GM18858 (cell line): ENCODE measurements at regions not wholly inside any gene's neighbourhood (a gene's known extent, or its start where the extent isn't known, plus 50 kb on each side); places are given as distances from the start of the nearest gene placed in this dataset.
"Not testable (repeated sequence)": the region's sequence is repeated elsewhere in the genome, so short reads cannot be mapped to it uniquely, and the experiment has no call there.

Experiments used
- ATAC-seq: cut with Tn5 transposase; IDR thresholded peaks from one replicate; pipeline ENCODE4 v1.9.1; 2021; ENCODE audit not compliant: unreplicated experiment

DNA sequence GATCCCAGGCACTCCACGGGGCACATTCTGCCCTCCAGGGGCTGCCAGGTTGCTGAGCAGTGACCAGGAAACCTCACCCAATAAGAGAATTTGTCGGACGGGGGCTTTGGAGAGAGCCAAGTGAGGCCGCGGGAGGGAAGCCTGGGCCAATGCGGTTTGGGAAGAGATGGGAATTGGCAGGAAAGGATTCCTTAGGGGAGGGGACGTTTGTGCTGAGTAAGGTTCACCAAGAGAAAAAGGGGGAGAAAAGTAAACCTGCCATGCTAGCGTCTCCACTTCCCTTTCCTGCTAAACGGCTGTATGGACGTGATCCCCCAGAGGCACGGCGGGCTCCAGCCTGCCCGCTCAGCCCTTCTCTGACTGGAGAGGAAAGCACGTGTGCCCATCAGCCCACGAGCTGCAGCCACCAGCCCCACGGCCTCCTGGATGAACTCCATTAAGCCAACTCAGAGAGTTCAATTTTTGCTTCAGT lies 194.4 kb upstream of the ID2 start:
- ATAC-seq, result no peak

DNA sequence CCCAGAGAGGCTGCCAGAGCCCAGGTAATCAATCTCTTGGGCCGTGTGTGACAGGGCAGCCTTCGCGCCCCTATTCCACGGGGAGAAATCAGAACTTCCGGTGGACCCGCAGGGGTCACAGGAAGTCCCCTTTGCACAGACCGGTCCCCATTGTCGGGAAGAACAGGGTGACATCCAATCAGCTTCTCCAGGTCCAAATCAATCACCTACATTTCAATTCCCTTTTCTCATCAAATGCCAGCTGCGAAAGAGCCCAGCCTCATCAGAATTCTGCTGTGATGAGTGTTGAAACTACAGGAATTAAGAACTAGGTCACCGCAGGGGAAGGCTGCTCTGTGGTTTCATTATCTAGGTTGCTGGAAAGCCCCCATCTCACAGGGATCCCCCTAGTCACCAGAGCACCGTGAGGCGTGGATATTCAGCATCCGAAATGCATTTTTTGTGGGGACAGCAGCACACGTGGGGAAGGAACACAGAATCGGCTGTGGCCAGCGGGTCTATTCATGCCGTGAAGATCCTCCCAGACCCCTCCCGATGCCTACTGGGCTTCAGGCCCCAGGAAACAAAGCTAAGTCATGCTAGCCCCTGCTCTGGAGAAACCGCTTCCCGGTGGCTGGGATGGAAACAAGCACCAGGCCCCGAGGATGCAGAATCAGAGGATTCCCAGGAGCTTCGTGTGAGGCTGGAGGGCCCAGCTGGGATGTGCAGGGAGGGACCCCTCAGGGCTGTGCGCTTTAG lies 193.7 kb upstream of the ID2 start:
- ATAC-seq, result peak; percentile 82

DNA sequence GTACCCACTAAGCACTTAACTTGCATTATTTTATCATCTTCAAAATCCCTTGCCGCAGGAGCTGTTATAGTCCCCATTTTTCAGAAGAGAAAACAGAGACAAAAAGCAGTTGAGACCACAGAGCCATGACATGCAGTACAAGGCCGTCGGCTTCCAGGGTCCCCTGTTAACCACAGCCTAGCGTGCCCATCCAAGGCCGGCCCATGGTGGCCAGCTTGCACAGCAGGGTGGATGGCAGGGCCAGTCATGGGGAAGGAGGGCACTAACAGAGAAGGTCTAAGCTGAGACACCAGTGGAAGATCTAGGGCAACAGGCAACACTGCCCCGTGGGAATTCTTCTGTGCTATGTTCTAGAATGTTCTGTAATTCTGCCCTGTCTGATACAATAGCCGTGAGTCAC lies 192.6 kb upstream of the ID2 start:
- ATAC-seq, result no peak

DNA sequence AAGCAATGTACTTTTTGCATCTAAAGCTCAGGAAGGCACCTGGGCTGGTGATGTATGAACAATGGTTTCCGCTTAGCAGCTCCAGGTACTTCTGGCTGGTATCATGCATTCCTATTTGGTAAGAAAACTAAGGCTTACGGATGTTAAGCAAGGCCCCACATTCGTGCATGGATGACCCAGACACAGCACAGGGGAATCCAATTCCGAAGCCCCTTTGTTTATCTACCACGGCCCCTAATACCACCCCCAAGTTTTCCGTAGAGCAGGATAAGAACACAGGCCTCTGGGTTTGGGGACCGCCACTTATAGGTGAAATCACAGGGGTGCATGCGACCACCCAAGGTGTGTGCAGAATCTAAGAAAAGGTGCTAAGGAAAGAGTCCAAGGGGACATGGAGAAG lies 192.1 kb upstream of the ID2 start:
- ATAC-seq, result no peak

DNA sequence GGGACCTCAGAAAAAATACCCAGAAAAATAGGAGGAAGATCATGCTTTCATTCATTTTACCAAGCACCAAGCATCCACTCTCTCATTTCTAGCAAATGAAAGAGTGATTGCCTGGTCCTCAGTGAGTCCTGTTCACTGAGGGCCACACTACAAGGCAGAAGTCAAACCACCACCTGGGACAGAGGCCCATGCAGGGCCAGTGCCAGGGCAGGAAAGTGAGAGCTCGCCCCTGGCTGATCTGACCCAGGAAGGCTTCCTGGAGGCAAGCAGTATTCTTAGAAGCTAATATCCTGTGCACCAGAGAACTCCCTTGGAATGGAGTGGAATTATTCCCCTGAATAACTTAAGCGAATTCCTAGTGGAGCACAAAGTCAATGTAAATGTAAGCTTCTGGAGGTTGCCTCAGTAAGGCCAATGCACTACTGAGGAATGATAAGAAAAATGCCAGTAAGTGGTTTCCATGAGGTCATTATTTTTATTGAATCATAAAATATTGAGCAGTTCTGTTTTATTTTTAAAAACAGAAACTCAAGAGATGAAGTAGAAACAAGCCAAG lies 191.6 kb upstream of the ID2 start:
- no peak for ATAC-seq

DNA sequence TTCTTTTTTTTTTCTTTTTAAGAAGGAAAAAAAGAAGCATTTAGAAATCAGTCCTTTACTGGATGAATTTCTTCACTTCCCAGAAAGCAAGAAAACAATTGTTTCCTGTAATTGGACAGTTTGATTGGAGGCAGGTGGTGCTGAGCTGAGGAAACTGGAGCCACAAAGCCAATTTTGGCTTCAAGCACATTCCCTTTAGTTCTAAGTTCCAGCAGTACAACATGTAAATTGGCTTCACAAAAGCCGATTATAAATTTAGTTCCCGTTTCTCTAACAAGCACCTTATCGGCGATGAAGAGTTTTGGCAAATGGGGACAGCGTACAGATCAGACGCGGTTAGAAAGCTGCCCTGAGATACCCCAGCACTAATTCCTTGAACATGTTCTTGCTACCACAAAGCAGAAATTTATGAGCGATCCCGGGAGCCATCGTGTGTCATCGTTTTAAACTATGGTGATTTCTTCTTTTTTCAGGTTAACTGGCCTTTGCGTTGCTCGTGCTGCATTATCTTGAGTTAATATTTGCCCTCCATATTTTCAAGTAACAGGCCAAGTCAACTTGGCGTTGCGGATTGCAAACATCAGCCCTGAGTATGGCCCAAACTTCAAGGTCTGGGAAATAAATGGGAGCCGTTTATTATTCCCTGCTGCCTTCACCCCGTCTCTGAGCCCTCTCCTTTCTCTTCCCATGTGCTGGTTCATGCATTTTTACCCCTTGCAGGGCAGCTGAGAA lies 190.4 kb upstream of the ID2 start:
- ATAC-seq, result no peak

DNA sequence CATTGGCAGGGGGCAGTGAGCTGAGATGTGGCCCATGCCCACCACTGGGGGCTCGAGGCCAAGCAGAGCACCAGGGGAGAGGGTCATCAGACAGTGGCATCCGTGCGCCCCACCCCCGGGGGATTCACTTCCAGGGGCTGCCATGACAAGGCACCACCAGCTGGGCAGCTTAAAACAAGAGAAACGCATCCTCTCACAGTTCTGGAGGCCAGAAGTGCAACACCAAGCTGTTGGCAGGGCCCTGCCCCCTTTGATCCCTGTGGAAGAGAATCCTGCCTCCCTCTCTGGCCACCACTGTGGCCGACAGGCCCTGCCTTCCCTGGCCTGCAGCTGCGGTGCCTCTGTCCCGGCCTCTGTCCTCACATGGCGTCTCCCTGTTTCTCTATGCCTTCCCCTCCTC lies 187.7 kb upstream of the ID2 start:
- ATAC-seq, result no peak

DNA sequence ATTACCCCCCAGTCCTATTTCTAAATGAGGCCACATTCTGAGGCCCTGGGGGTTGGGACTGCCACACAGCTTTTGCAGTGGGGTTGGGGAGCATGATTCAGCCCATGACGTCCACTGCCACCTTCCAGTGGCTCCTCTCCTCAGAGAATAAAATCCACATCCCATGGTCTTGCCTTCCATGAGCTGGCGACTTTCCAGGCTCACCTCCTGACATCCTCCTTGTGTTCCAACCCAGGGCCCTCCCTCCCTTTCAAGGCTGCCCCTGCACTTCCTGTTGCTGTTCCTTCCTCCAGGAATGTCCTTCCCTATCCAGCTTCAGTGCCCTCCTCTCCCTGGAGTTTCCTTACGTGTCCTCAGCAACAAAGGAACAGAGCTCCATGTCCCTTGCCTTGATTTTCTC lies 187.3 kb upstream of the ID2 start:
- no peak for ATAC-seq

DNA sequence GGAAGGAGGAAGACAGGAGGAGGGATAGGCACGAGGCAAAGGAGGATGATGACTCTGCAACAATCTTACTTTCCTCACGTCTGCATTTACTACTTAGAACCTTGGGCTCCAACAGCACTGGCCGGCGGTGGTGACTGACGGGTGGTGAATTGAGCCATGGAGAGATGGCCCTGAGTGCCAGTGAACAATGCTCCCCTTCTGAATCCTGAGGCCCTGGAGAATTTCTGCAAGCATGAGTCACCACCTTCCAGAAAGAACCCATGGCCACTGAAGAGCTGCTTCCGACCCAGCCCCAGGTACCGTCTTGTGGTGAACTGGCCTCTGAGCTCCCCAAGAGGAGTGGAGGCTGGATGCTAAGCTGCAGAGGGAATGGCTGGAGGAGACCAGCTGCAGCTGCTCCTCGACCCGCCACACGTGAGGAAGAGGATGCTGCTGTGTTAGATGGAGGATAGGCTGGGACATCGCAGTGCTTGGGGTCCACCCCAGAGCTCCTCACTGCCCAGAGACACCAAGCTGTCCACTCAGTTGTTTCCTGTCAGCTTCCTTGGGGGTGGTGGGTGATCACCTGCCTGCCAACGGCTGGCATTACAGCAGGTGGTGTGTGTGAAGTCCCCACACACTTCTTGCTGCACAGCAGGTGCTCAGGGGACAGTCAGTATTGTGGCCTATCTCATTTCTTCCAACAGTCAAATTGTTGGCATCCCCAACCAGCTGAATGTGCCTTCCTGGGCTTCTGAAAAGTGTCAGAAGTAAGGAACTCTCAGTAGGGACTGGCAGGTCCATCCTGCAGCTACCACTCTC lies 186.5 kb upstream of the ID2 start:
- no peak for ATAC-seq

DNA sequence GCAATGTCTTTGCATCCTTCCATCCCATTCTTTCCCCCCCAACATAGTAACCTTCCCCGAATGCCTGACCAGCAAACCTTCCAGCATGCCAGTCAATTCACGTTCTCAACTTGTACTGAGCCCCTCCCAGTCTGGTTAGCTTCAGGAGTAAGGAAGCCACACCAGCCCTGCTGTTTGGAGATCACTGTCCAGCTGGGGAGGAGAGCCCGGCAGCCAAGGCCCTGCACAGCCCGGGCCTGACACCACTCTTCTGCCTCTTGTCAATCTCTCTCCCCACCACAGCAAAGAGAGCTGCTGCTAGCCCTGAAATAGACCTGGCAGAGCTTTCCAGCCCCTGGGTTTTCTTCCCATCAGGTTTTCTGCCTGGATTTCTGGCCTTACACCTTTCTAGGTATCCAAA lies 185.8 kb upstream of the ID2 start:
- ATAC-seq, result no peak

DNA sequence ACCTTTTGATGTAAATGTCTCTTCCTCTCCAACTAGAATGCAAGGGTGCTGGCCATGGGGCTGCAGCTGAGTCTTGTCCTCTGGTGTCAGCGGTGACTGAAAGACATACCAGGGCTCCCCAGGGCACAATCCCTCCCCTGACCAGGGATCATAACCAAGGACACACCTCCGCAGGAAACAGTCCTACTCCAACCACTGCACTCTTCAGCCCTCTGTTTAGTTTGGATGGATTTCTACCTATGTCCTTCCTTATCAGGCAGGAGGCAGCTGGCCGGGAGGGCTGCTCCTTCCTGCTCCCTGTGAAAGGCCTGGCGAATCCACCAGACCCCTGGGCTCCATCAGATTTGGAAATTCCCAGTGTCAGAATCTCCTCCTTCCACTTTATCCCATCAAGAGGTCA lies 185.2 kb upstream of the ID2 start:
- ATAC-seq, result no peak

DNA sequence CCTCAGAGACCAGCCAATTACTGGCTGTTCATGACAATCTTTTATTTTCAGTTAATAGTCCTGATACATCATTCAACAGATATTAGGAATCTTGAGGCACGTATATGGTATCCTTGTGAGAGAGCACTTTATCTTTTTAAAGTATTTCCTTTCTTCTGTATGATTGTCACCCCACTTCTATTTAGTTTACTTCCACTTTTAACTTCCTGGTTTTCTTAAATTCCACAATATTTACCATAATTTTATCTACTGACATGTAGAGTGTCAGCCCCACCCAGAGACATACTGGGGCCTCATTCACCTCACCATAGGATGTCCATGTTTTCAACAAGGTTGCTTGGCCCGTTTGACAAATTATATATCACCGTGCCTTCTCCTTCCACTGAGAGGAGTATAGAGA lies 182.9 kb upstream of the ID2 start:
- ATAC-seq, result no peak

DNA sequence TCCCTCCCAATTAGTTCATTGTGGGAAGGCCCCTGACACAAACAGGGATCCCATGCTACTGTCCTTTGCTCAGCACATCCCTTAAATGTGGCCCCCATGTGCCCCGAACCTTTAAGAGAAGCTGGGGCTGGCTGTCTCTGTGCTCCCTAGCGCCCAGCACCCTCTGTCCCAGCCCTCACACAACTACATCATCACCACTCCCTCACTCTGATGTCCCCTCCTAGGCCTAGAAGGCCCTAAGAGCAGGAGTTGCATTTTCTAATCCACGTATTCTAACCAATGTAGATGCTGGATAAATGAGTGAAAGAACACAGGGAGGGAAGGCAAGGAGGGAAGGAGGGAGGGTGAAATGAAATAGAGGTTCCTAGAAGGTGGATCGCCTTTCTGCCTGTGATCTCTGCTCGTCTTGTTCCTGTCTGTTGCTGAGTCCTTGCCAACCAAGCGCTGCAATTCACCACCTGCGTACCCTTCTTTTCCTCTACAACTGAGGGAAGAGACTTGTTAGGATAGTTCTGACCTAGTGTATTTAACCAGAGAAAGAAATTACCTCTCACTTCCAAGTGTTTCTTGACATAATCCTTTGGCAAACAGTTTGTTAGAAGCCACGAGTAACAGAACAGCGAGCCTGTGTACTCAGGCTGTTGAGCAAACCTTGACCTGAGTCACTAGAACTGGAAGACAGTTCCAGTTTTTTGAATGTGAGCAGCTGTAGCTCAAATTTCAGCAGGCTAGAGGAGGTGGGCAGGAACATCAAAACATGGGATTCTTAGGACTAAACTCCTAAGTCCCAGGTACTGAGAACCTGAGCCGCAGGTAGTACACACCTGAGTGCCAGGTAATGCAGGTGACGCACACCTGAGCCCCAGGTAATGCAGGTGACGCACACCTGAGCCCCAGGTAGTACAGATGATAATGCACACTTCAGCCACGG lies 181.5 kb upstream of the ID2 start:
- no peak for ATAC-seq

DNA sequence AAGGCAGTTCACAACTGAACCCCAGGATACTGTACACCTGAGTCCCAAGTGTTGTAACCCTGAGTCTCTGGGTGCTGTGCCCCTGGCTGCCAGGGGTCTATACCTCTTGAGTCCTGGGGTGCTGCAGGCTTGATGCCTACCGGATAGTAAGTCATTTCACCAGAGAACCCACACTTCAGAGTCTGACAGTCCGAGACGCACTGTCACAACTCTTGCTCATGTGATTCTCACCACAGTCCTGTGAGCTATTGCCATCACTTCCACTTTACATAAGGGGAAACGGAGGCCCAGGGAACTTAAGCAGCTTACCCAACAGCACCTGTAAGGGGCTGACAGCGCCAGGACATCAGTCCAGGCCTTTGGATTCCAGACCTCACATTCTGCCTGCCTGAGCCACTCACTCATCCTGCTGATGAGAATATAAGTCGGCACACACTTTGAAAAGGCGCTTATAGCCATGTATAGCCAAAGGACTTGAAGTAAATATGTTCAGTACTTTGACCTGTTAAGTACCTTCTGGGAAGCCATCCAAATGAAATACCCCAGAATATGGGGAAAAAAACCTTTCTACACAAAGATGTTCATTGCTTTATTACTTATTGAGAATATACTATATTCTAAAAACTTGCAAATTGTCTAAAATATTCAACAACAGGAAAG lies 180.7 kb upstream of the ID2 start:
- ATAC-seq, result no peak

DNA sequence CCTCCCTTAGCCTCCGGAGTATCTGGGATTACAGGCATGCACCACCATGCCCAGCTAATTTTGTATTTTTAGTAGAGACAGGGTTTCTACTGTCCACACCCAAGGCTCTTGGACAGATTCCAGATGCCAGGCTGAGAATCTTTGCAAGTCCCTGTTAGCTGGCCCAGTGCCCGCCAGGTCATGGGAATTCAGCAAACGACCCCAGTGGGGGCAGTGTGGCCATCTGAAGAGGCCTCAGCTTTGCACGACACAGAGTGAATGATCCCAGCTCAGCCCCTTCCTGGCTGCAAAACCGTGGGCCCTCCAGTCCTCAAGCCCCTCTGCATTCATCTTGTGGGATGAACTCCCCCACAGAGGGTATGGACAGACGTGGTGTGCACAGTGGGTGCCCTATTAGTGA lies 179.5 kb upstream of the ID2 start:
- no peak for ATAC-seq

DNA sequence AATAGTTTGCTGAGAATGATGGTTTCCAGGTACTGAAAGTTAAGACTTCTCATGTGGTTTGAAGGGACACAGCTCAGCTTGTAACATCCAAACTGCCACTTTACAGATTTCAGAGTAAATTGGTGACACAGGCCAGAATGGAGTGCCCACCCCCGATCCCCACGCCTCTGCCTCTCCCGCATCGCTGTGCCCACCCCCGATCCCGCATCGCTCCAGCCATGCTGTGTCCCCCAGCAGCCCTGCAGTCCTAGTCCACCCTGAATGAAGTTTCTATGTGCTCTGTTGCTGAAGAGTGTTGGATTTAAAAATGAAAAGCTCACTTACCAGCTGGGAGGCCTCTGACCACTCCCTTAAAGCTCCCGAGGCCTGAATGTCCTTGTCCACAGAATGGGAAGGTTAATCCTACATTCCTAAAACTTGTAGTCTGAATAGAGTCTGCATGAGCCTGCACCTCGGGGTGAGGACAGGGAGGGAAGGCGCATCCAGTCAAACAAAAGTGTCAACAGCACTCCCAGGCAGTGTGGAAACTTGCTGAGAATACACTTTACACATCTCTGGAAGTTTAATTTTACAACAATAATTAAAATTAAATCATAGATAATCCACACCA lies 176.4 kb upstream of the ID2 start:
- ATAC-seq, result no peak

DNA sequence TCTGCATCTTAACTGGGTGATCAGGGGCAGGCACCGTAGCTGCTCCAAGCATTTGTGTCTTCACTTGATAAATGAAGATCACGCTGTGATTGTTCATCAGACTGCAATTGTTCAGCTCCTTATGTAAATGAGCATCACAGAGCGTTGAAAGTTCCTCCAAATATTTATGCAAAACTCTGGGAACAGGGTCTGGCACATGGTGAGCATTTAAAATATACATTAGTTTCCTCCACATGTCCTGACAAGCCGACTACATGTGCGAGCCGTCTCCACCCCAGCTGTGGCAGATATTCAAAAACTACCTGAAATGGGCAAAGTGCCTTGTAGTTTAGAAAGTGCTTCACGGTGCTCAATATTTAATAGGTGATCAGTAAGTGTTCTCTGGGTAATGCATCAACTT lies 175.1 kb upstream of the ID2 start:
- ATAC-seq, result no peak

DNA sequence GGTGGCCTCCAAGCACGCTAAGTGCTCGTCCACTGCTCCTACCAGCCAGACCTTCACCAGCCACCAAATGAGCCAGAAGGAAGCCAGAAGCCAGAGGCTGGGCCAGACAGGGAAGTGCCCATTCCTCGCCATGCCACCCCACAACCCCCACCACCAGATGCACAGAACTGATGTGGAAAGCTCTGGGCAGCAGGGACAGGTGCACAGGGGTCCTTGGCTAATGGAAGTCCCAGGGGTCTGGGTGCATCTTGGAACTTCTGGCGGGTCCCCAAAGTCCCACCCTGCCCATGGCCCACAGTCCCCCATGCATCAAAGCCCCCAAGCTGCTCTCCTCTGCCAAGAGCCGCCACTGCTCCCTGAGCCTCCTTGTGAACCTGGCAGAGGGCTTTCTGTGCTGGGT lies 173.1 kb upstream of the ID2 start:
- ATAC-seq, result no peak

DNA sequence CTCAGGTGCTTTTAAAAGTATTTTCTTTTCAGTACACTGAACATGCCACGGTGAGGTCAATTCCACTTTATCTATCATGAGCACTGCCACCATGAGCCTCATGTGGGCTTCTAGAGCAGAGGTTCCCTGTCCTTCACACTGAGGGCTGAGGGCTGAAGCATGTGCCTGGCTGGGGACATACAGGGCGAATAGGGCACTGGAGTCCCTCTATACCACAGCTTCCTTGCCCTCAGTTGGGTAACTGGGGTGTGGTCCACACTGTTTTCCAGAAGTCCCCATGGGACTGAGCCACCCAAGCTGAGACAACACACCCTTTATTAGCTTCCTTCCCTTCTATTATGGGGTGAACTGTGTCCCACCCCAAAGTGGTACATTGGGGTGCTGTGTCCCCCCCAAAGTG lies 172.2 kb upstream of the ID2 start:
- no peak for ATAC-seq

DNA sequence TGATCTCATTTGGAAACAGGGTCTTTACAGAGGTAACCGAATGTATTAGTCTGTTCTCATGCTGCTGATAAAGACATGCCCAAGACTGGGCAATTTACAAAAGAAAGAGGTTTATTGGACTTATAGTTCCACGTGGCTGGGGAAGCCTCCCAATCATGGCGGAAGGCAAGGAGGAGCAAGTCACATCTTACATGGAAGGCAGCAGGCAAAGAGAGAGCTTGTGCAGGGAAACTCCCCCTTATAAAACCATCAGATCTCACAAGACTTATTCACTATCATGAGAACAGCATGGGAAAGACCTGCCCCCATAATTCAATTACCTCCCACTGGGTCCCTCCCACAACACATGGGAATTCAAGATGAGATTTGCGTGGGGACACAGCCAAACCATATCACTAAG lies 171.8 kb upstream of the ID2 start:
- not testable (repeated sequence) for ATAC-seq
